Endothelial cell of umbilical vein (primary cell): ENCODE measurements at regions not wholly inside any gene's neighbourhood (a gene's known extent, or its start where the extent isn't known, plus 50 kb on each side); places are given as distances from the start of the nearest gene placed in this dataset.

Experiments
- EZH2 ChIP-seq: IDR thresholded peaks from 2 replicates; pipeline ENCODE4 v1.6.1; 2012; ENCODE audit warnings: borderline replicate concordance, low read depth, mild to moderate bottlenecking, moderate library complexity, low read length, inconsistent platforms; ENCODE audit not compliant: severe bottlenecking
- FOS ChIP-seq: IDR thresholded peaks from 2 replicates; pipeline ENCODE4 v1.6.1; 2011; ENCODE audit warnings: mild to moderate bottlenecking, low read length, moderate library complexity, borderline replicate concordance; ENCODE audit not compliant: insufficient read depth
- MYC ChIP-seq: IDR thresholded peaks from one replicate; pipeline ENCODE4 v1.6.1; 2011; ENCODE audit warnings: mild to moderate bottlenecking, low read depth, low read length
- POLR2A ChIP-seq: IDR thresholded peaks from 2 replicates; pipeline ENCODE4 v1.6.1; 2012; ENCODE audit warnings: low read depth, mild to moderate bottlenecking, control low read depth, low read length
- POLR2AphosphoS5 ChIP-seq: IDR thresholded peaks from 2 replicates; pipeline ENCODE4 v1.6.1; 2012; ENCODE audit warnings: low read depth, mild to moderate bottlenecking, control low read depth, low read length, moderate library complexity; ENCODE audit not compliant: insufficient read depth
- TF ChIP-seq, protein P1 (sequence below), 2 donors: IDR thresholded peaks; 1 replicate in 1 of 2; 2 replicates in 1 of 2; pipeline ENCODE4 v1.5.1; 2011; ENCODE audit warnings: low read length in 2 of 2, mild to moderate bottlenecking in 2 of 2, moderate library complexity in 2 of 2, control low read depth in 1 of 2, inconsistent platforms in 1 of 2, low read depth in 1 of 2; ENCODE audit not compliant: insufficient read depth in 1 of 2; ENCODE audit errors: extremely low read depth in 1 of 2
- TF ChIP-seq, protein P2 (sequence below): IDR thresholded peaks from 2 replicates; pipeline ENCODE4 v1.6.1; 2011; ENCODE audit not compliant: insufficient read depth, insufficient read length

DNA sequence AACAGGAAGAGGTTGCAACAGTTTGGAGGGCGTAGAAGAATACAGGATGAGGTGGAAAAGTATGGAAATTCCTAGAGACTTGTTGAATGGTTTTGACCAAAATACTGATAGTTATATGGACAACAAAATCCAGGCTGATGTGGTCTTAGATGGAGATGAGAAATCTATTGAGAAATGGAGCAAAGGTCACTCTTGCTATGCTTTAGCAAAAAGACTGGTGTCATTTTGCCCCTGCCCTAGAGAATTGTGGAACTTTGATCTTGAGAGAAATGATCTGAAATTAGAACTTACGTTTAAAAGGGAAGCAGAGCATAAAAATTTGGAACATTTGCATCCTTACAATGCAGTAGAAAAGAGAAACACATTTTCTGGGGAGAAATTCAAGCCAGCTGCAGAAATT, 686.9 kb upstream of the GBE1 start:
- TF ChIP-seq, protein P1, sequence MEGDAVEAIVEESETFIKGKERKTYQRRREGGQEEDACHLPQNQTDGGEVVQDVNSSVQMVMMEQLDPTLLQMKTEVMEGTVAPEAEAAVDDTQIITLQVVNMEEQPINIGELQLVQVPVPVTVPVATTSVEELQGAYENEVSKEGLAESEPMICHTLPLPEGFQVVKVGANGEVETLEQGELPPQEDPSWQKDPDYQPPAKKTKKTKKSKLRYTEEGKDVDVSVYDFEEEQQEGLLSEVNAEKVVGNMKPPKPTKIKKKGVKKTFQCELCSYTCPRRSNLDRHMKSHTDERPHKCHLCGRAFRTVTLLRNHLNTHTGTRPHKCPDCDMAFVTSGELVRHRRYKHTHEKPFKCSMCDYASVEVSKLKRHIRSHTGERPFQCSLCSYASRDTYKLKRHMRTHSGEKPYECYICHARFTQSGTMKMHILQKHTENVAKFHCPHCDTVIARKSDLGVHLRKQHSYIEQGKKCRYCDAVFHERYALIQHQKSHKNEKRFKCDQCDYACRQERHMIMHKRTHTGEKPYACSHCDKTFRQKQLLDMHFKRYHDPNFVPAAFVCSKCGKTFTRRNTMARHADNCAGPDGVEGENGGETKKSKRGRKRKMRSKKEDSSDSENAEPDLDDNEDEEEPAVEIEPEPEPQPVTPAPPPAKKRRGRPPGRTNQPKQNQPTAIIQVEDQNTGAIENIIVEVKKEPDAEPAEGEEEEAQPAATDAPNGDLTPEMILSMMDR (IDR thresholded peaks at IDR 0.05; ENCODE audit: extremely low read depth in 1 of 2, insufficient read depth in 1 of 2, low read depth in 1 of 2, low read length in 2 of 2) = no peak
- TF ChIP-seq POLR2A = no peak
- no peak for TF ChIP-seq POLR2AphosphoS5
- no peak for TF ChIP-seq FOS
- TF ChIP-seq EZH2 = no peak
- TF ChIP-seq MYC = no peak
- TF ChIP-seq, protein P2, sequence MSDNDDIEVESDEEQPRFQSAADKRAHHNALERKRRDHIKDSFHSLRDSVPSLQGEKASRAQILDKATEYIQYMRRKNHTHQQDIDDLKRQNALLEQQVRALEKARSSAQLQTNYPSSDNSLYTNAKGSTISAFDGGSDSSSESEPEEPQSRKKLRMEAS = no peak
